GM18873 (cell line): ENCODE measurements at regions not wholly inside any gene's neighbourhood (a gene's known extent, or its start where the extent isn't known, plus 50 kb on each side); places are given as distances from the start of the nearest gene placed in this dataset.
"Not testable (repeated sequence)": the region's sequence is repeated elsewhere in the genome, so short reads cannot be mapped to it uniquely, and the experiment has no call there.

Source experiments
- ATAC-seq: cut with Tn5 transposase; IDR thresholded peaks from one replicate; pipeline ENCODE4 v1.9.1; 2021; ENCODE audit warnings: mild to moderate bottlenecking, moderate library complexity, moderate number of reproducible peaks; ENCODE audit not compliant: unreplicated experiment, low FRiP score

GRCh38 chr14:84877061-84877460 is 652.9 kb upstream of the FLRT2 start:
- no peak for ATAC-seq

DNA sequence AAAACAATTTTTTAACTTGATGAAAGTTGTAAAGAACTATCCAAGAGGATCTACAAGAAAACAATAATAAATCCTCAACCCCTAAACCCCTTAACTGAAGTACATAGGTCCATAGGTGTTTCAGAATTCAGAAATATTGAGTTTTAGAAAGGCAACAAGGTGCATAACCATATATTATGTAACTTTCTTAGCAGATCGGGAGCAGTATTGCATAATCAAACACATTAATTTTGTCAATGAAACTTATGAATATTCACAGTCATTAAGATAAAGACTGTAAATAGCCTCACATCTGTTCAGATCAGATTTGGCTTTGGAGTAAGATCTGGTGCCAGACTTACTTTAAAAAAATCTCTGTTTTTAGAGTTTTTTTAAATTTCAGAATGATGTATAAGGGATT is 647.1 kb upstream of the FLRT2 start:
- no peak for ATAC-seq

GRCh38 chr14:84885061-84885460 is 644.9 kb upstream of the FLRT2 start:
- no peak for ATAC-seq

- no peak for ATAC-seq
These were observed 638.5 kb upstream of the FLRT2 start for GRCh38 chr14:84891404-84891803.

GRCh38 chr14:84894254-84894653 is 635.7 kb upstream of the FLRT2 start:
- no peak for ATAC-seq

- ATAC-seq: no peak
These were observed 607.6 kb upstream of the FLRT2 start for GRCh38 chr14:84922370-84922769.

DNA sequence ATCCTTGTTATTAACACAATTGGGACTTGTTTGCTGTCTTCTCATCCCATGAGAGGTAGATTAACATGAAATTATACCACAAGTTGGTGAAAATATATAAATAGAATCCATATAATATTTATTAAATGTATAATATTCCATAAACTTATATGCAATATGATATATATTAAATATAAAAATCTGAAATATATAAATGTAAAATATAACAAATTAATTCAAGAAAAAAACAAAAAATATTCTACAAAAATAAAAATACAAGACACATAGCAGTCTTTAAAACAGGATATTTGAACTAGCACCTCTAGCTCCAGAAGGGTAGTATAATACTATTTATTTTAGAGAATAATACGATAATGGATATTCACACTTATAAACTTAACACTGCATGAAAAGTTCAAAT is 603.3 kb upstream of the FLRT2 start:
- no peak for ATAC-seq

DNA sequence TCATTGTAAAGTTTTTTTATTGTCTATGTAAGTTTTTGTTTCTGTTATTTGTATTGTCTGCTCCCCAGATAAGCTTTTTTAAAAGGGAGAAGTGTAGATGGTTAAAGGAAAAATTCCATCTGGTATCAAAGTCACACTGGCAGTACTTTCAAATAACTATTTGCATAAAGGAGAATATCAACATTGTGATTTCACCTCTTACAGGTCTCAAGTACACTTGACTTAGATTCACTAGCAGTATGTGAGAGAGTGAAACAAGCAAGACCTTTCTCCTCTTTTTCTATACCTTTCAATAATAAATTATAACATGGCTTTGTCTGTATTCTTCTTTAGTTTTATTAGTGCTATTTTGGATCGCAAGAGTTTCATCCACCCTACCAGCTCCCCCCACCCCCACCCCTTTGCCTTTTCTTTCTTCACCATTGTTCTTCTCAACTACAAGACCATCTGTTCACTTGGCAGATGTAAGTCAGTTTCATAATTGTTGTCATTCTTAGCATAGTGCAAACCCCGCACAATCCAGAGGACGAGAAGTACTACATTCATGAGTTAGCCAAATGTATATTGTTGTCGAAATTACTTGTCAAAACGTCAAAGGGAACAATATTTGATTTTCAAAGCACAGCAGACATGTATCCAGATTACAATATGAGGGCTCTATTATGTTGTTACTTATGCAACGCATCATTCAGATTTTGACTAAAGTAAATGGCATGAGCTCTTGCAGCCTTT is 602.7 kb upstream of the FLRT2 start:
- no peak for ATAC-seq

DNA sequence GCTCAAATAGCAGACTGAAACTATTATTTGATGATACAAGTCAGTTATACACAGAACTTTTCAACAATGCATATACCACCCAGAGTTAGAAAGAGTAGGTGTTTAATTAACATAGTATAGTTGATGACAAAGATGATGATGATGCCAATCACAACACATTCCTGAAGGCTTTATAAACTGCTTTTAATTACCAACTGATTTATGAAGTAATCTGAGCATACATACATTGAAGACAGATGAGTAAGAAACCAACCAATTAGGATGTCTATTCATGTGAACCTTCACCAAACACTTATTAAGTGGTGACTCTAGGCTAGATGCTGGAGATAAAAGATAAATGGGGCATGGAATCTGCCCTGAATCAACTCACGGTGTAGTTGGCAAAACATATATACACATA is 600.9 kb upstream of the FLRT2 start:
- ATAC-seq: no peak

DNA sequence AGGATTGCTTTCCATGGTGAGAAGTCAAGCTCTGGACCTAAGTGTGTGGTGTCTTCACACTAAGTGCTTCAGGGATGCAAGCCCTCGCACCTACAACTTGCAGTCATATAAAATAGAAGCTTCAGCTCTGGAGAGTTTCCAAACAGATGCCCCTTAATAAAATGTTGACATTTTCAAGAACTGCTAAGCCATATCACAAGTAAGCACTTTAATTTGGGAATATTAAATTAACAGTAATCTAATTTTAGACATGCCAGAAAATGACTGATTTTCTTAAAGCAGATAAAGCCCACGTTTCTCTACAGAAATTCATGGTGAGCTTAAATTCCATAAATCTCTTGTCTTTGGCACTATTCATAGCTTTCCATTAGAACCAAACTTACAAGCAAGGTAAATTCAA is 600.1 kb upstream of the FLRT2 start:
- ATAC-seq: no peak

DNA sequence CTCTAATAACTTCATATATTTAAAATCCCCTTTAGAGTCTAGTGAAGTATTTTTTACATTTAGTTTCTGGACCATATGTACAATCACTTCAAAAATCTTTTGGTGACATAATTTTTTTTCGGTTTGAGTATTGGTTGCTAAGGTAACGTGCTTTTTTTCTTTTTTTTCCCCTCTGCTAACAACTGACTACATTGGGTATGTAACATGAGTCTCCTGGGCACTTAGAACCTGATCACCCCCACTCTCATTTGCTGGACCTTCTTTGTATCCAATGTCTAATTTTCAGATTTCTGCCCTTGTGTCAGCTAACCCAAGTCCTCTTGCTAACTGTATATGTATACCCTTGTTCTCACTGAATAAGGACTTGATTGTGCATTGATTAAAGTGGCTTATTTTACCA is 592.9 kb upstream of the FLRT2 start:
- ATAC-seq: no peak

- no peak for ATAC-seq
These were observed 592.5 kb upstream of the FLRT2 start for GRCh38 chr14:84937449-84937848.

DNA sequence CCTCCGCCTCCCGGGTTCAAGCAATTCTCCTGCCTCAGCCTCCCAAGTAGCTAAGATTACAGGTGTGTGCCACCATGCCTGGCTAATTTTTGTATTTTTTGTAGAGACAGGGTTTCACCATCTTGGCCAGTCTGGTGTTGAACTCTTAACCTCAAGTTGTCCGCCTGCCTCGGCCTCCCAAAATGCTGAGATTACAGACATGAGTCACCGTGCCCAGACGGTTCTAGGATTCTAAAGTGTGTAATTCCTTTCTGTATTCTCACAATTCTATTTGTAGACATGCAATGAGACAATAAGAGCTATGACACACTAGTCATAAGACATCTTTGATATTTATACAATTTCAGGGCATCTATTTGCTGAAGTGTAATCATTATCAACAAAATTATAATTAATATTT is 585.0 kb upstream of the FLRT2 start:
- ATAC-seq: not testable (repeated sequence)

DNA sequence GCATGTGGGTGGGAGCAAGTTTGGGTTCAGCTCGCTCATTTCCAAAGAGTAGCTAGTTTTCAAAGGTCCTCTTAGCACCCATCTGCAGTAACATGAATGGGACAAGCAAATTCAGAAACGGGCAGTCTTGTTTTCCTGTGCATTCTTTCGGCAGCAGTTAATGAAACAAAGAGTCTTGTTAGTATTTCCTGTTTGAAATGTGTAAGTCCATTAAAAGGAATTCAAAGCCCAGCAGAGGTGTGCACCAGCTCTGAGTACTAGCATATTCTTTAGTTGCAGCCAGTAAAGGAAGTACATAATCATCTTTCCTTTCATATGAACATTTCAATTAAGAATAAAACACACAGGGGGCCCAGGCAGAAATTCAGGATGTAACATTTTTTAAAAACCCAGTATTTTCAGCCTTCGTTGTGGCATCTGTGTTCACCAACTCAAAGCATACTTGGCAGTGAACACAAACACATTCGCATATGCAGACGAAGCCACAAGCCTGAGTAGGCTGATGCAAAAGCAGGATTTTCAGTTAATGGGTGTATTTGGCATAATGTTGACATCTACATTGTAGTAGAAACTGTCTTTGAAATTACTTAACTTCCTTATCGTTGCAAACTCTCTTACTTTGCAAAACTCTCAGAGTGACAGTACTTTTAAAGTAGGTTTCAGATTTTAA is 570.0 kb upstream of the FLRT2 start:
- ATAC-seq: no peak

GRCh38 chr14:84961637-84962036 is 568.3 kb upstream of the FLRT2 start:
- no peak for ATAC-seq

- no peak for ATAC-seq
These were observed 566.4 kb upstream of the FLRT2 start for GRCh38 chr14:84963518-84963917.

DNA sequence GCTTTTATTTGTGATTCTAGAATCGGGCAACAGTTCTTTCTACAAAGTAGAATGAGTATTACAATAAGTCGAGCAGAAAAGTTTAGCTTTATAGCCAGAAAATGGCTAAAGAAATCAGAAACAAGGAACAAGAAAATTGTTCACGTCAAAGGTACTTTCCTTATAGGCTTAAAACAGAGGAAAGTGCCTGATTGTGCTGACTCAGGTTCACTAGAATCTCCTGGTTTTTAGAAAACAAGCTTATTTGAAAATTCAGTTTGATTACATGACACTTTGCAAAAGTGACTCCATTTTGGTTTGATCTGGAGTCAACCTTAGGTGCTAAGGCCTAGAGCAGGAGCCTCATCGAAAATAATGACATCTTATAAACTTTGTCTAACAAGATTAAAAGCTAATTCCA is 564.7 kb upstream of the FLRT2 start:
- ATAC-seq: no peak

GRCh38 chr14:84969501-84969900 is 560.4 kb upstream of the FLRT2 start:
- no peak for ATAC-seq

DNA sequence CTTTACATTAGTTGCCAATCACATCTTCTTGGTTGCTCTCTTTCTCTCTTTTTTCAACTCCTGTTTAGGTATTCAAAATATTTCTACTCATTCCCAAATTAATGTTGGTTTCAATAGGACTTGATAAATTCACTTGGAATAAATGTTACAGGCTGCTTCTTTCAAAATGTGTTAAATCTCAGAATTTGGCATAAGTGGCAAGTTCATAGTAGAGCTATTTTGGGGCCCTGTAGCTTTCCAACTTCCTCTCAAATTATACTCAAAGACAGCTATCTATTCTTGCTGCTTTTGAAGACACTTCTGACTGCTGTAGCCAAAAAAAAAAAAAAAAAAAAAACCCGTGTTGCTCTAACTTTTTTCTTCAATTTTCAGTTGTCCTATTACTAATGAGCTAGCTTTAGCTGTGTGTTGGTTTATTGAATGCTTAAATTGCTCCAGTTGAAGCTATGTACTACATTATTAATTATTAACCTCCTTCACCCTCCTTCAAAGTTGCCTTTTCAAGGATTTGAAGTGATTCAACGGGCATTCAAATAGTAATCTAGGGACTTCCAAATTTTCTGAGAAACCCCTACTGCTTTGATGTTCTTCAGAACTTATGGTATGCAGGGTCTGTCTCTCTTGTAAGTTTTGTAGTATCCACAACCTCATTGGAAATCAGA is 554.6 kb upstream of the FLRT2 start:
- ATAC-seq: no peak

DNA sequence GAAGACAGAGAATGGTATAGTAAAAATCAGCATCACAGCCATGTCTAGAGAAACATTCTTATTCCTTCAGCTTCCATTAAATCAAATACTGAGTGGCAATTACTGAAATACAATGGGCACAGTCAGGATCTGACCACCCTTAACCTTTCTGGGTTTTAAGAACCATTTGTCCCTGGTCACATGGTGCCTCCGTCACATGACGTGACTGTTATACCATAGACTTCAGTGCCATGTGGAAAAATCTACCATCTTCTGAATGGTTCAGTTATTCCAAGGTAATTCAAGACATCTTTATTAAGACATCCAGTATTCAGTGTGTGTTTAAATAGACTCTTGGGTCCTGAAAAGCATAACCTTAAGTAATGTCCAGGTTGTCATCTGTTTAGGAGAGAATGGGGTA is 553.1 kb upstream of the FLRT2 start:
- ATAC-seq: no peak

DNA sequence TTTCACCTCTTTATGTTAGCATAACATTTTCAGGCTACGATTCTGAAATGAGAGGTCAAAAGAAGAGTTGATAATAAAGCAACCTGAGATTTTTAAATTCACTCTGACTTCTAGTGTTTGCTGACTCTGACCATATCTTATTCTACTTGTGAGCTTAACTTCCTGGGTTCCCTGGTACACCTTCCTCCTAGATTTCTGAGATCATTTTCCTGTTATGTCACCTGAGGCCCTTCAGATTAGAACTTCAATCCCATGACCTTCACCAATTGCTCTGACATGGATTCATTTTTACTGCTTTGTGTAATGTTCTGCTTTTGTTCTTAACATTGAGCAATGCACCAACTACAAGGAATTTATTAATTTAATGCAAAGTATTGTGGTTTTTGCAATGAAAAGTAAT is 542.9 kb upstream of the FLRT2 start:
- no peak for ATAC-seq

- ATAC-seq: no peak
These were observed 541.6 kb upstream of the FLRT2 start for GRCh38 chr14:84988357-84988756.
